Natural killer cell (primary cell): ENCODE measurements at regions not wholly inside any gene's neighbourhood (a gene's known extent, or its start where the extent isn't known, plus 50 kb on each side); places are given as distances from the start of the nearest gene placed in this dataset.

Experiments used
- ATAC-seq, 3 donors: fragments of 150-1000 bp in 2 of 3; fragments of 200-7000 bp in 1 of 3; cut with Tn5 transposase; 1 replicate in 1 of 3; 2 replicates in 2 of 3; pipeline ENCODE4 v1.10.0; 2021; ENCODE audit warnings: mild to moderate bottlenecking in 2 of 3, moderate library complexity in 2 of 3
- DNase-seq, 2 donors: peaks; one replicate each; pipeline versions ENCODE4 v3.0.0 to v3.0.0-alpha.2; 2013 to 2021; ENCODE audit warnings: mixed read lengths in 1 of 2
- H3K27ac ChIP-seq: one replicate; pipeline ENCODE4 v1.5.1; 2013; ENCODE audit warnings: mild to moderate bottlenecking, low read length
- H3K27me3 ChIP-seq: one replicate; pipeline ENCODE4 v1.6.1; 2013; ENCODE audit warnings: low read length; ENCODE audit not compliant: control insufficient read depth, insufficient read depth
- H3K36me3 ChIP-seq: one replicate; pipeline ENCODE4 v1.6.1; 2013; ENCODE audit warnings: low read length; ENCODE audit not compliant: control insufficient read depth, insufficient read depth
- H3K4me1 ChIP-seq: one replicate; pipeline ENCODE4 v1.6.1; 2013; ENCODE audit warnings: low read length; ENCODE audit not compliant: control insufficient read depth, insufficient read depth
- H3K4me3 ChIP-seq: one replicate; pipeline ENCODE4 v1.5.1; 2013; ENCODE audit warnings: low read length
- H3K9me3 ChIP-seq: one replicate; pipeline ENCODE4 v1.6.1; 2013; ENCODE audit warnings: low read length; ENCODE audit not compliant: control insufficient read depth, insufficient read depth
- H3K27ac Mint-ChIP-seq, 2 donors: one replicate each; pipeline ENCODE4 v1.8.0; 2022; ENCODE audit warnings: mild to moderate bottlenecking in 2 of 2, mixed read lengths in 2 of 2, moderate library complexity in 1 of 2
- H3K27me3 Mint-ChIP-seq, 2 donors: one replicate each; pipeline ENCODE4 v1.8.0; 2022; ENCODE audit warnings: low read depth in 2 of 2, mixed read lengths in 2 of 2
- H3K36me3 Mint-ChIP-seq: one replicate; pipeline ENCODE4 v1.8.0; 2022; ENCODE audit warnings: mixed read lengths
- H3K4me1 Mint-ChIP-seq, 2 donors: one replicate each; pipeline ENCODE4 v1.8.0; 2022; ENCODE audit warnings: mixed read lengths in 2 of 2
- H3K4me3 Mint-ChIP-seq: one replicate; pipeline ENCODE4 v1.8.0; 2022; ENCODE audit warnings: mild to moderate bottlenecking, moderate library complexity, mixed read lengths
- H3K9me3 Mint-ChIP-seq, 2 donors: one replicate each; pipeline ENCODE4 v1.8.0; 2022; ENCODE audit warnings: mixed read lengths in 2 of 2
- CTCF ChIP-seq: fragments of 200-600 bp; IDR thresholded peaks from one replicate; pipeline ENCODE4 v1.8.0; 2022; ENCODE audit warnings: antibody characterized with exemption
- WGBS: methylation state at CpG from one replicate; pipeline ENCODE4 v1.1.7; 2013; ENCODE audit warnings: missing lambda C conversion rate; ENCODE audit not compliant: insufficient coverage; 5-methylcytosine and 5-hydroxymethylcytosine counted together
- intact Hi-C: fragments of 100-400 bp; cut with micrococcal nuclease; formaldehyde crosslinking; loops from one replicate; pipeline ENCODE4 v1.14.2; 2022

- TF ChIP-seq CTCF: no peak
- no peaks in the 10 kb centered on the region for H3K4me1 Mint-ChIP-seq
- no peak overlapping the region for H3K4me3 ChIP-seq
Observed at GRCh38 chr6:156182356-156182755, 594.8 kb upstream of the ARID1B start.

GRCh38 chr6:156181506-156181905 is 595.7 kb upstream of the ARID1B start:
- no peak for ATAC-seq
- Mint-ChIP-seq H3K27ac (no peak overlapping the region), H3K4me3 (no peak overlapping the region), H3K9me3 (no peaks in the 10 kb centered on the region), H3K36me3 (no peaks in the 10 kb centered on the region), H3K27me3 (no peaks in the 10 kb centered on the region), H3K4me1 (no peaks in the 10 kb centered on the region)
- TF ChIP-seq CTCF: no peak
- WGBS: 87% methylated on average over 6 of the region's 6 CpGs
- intact Hi-C loops: no loop called here
- Histone ChIP-seq H3K27ac (no peak overlapping the region), H3K27me3 (no peaks in the 10 kb centered on the region), H3K4me3 (no peak overlapping the region), H3K4me1 (no peaks in the 10 kb centered on the region), H3K9me3 (no peaks in the 10 kb centered on the region), H3K36me3 (no peaks in the 10 kb centered on the region)
- DNase-seq: no peak

More at GRCh38 chr6:156182356-156182755, 594.8 kb upstream of the ARID1B start:
- no peaks in the 10 kb centered on the region for H3K4me1 ChIP-seq
- ATAC-seq (no peak), DNase-seq (no peak)
- no peaks in the 10 kb centered on the region for H3K27me3 ChIP-seq
- H3K36me3 ChIP-seq: no peaks in the 10 kb centered on the region
- H3K4me3 Mint-ChIP-seq: no peak overlapping the region
- intact Hi-C loops: no loop called here
- H3K36me3 Mint-ChIP-seq: no peaks in the 10 kb centered on the region
- H3K27ac ChIP-seq: no peak overlapping the region
- no peaks in the 10 kb centered on the region for H3K27me3 Mint-ChIP-seq
- no peaks in the 10 kb centered on the region for H3K9me3 Mint-ChIP-seq
- H3K27ac Mint-ChIP-seq: no peak overlapping the region
- WGBS: 9% methylated on average over 1 of the region's 2 CpGs
- H3K9me3 ChIP-seq: no peaks in the 10 kb centered on the region

GRCh38 chr6:156175971-156176421 is 601.2 kb upstream of the ARID1B start:
- no peak for TF ChIP-seq CTCF
- no peaks in the 10 kb centered on the region for H3K27me3 Mint-ChIP-seq
- H3K4me3 Mint-ChIP-seq: no peak overlapping the region
- H3K4me3 ChIP-seq: no peak overlapping the region
- H3K4me1 Mint-ChIP-seq: no peaks in the 10 kb centered on the region
- no peaks in the 10 kb centered on the region for H3K36me3 Mint-ChIP-seq
- no peaks in the 10 kb centered on the region for H3K36me3 ChIP-seq
- H3K9me3 ChIP-seq: no peaks in the 10 kb centered on the region
- no peaks in the 10 kb centered on the region for H3K4me1 ChIP-seq
- no peak for ATAC-seq
- no peak overlapping the region for H3K27ac ChIP-seq
- no peaks in the 10 kb centered on the region for H3K9me3 Mint-ChIP-seq
- intact Hi-C loops: no loop called here
- 77% methylated on average over 12 of the region's 12 CpGs for WGBS
- DNase-seq: no peak
- H3K27ac Mint-ChIP-seq: no peak overlapping the region
- H3K27me3 ChIP-seq: no peaks in the 10 kb centered on the region

GRCh38 chr6:156175433-156175832 is 601.7 kb upstream of the ARID1B start:
- 93% methylated on average over 1 of the region's 3 CpGs for WGBS
- no peaks in the 10 kb centered on the region for H3K36me3 Mint-ChIP-seq
- H3K4me3 Mint-ChIP-seq: no peak overlapping the region
- TF ChIP-seq CTCF: no peak
- intact Hi-C loops: no loop called here
- H3K4me1 ChIP-seq: no peaks in the 10 kb centered on the region
- no peak overlapping the region for H3K27ac ChIP-seq
- H3K9me3 ChIP-seq: no peaks in the 10 kb centered on the region
- DNase-seq (no peak), ATAC-seq (no peak)
- H3K4me3 ChIP-seq: no peak overlapping the region
- no peaks in the 10 kb centered on the region for H3K27me3 ChIP-seq
- no peaks in the 10 kb centered on the region for H3K9me3 Mint-ChIP-seq
- H3K36me3 ChIP-seq: no peaks in the 10 kb centered on the region
- H3K27ac Mint-ChIP-seq: no peak overlapping the region
- no peaks in the 10 kb centered on the region for H3K4me1 Mint-ChIP-seq
- no peaks in the 10 kb centered on the region for H3K27me3 Mint-ChIP-seq
